ENCODE measurements at regions not wholly inside any gene's neighbourhood (a gene's known extent, or its start where the extent isn't known, plus 50 kb on each side); places are given as distances from the start of the nearest gene placed in this dataset.
A peak's percentile ranks its signal among the peaks of the same experiment; 100 is the strongest.

GRCh38 chr9:109574061-109574882 is 76.2 kb upstream of the PTPN3 start:
- WGBS (ENCODE audit: insufficient coverage, low coverage, missing lambda C conversion rate), result 0% methylated on average over 2 of the region's 2 CpGs
- FAIRE-seq (peak; percentile 40), ATAC-seq (peak; percentile 90), DNase-seq (ENCODE audit: extremely low read depth in 1 of 4, low spot score in 3 of 4) (peak; percentile 29 to 54 (median 36))
- H3K79me2 ChIP-seq (ENCODE audit: control insufficient read depth, insufficient read depth, low read length), result no peaks in the 10 kb centered on the region
- no peak overlapping the region for H3K4me2 ChIP-seq (ENCODE audit: insufficient read depth, low read length)
- H3K27me3 ChIP-seq (ENCODE audit: control insufficient read depth in 2 of 2, insufficient read depth in 2 of 2, low read length in 2 of 2), result no peaks in the 10 kb centered on the region
- H3K9ac ChIP-seq (ENCODE audit: insufficient read depth in 1 of 2, low read depth in 2 of 2, low read length in 2 of 2), result no peak overlapping the region
- no peaks in the 10 kb centered on the region for H3K9me3 ChIP-seq (replicated peaks; ENCODE audit: control insufficient read depth, insufficient read depth, low read depth, low read length)
- H4K20me1 ChIP-seq (replicated peaks; ENCODE audit: control insufficient read depth, insufficient read depth, low read length), result no peaks in the 10 kb centered on the region
- H3K9me1 ChIP-seq (ENCODE audit: control insufficient read depth, insufficient read depth, low read length), result no peaks in the 10 kb centered on the region
- no peak overlapping the region for H2AFZ ChIP-seq (ENCODE audit: low read depth, low read length)
- CTCF ChIA-PET (ENCODE audit: low intra/inter-chr PET ratio), result interaction anchor here (0.5 to 2.0 kb wide), 5 partner anchors 243 to 1049 kb away, joined by 3 to 10 read pairs (median 3); no protein-coding TSS in a partner anchor
- in situ Hi-C loops (cut with MboI) (no loop called here), intact Hi-C loops (cut with micrococcal nuclease) (no loop called here)
- no peaks in the 10 kb centered on the region for H3K36me3 ChIP-seq (ENCODE audit: control insufficient read depth, insufficient read depth, low read length)
- POLR2A ChIA-PET, result interaction anchor here (0.6 to 0.9 kb wide), 3 partner anchors 8 to 23 kb away, joined by 3 read pairs; no protein-coding TSS in a partner anchor
- H3K27ac ChIP-seq (ENCODE audit: extremely low read depth, low read depth, low read length), result no peak overlapping the region
- no TSS peak for BruUV-seq (replicated peaks)
- H3K4me1 ChIP-seq (replicated peaks in 1 of 2; ENCODE audit: control insufficient read depth in 2 of 2, insufficient read depth in 2 of 2, low read length in 2 of 2), result no peaks in the 10 kb centered on the region
- no peak overlapping the region for H3K4me3 ChIP-seq
- TF ChIP-seq PHB2 (IDR thresholded peaks at IDR 0.05; ENCODE audit: low read depth) (no peak), NFYB (IDR thresholded peaks at IDR 0.05; ENCODE audit: extremely low read depth, insufficient read length) (no peak), USF1 (CRISPR knock-in tag; IDR thresholded peaks at IDR 0.05) (no peak), POLR2AphosphoS2 (IDR thresholded peaks at IDR 0.05; ENCODE audit: low read length) (no peak), BRD9 (IDR thresholded peaks at IDR 0.05; ENCODE audit: low read depth, partially characterized antibody) (no peak), RNF2 (IDR thresholded peaks at IDR 0.05) (no peak), LCOR (CRISPR knock-in tag; IDR thresholded peaks at IDR 0.05) (no peak), MTA3 (IDR thresholded peaks at IDR 0.05; ENCODE audit: borderline replicate concordance) (no peak), NFIX (CRISPR knock-in tag; IDR thresholded peaks at IDR 0.05; ENCODE audit: low read depth) (no peak), ZNF3 (CRISPR knock-in tag; IDR thresholded peaks at IDR 0.05) (no peak), REST (IDR thresholded peaks at IDR 0.05; ENCODE audit: borderline replicate concordance) (peak; percentile 50; the same call in 1 of the 2 replicates), REST (CRISPR knock-in tag; IDR thresholded peaks at IDR 0.05; ENCODE audit: low read depth) (no peak), NCOA1 (IDR thresholded peaks at IDR 0.05; ENCODE audit: low read depth) (no peak), SIRT6 (IDR thresholded peaks at IDR 0.05; ENCODE audit: low read depth, low read length) (no peak), ZNF354B (CRISPR knock-in tag; IDR thresholded peaks at IDR 0.05) (no peak), ZNF77 (CRISPR knock-in tag; IDR thresholded peaks at IDR 0.05) (no peak)
